GM13977 (cell line): ENCODE measurements at regions not wholly inside any gene's neighbourhood (a gene's known extent, or its start where the extent isn't known, plus 50 kb on each side); places are given as distances from the start of the nearest gene placed in this dataset.

ENCODE experiments used
- DNase-seq: peaks from one replicate; pipeline ENCODE4 v3.0.0; 2012; ENCODE audit warnings: low spot score
- in situ Hi-C: fragments of 300-500 bp; cut with MboI; formaldehyde crosslinking; loops from one replicate; pipeline ENCODE4 v1.12.0; 2022; ENCODE audit warnings: low sequenced_read_pairs, low pct_unique_long_range_greater_than_20kb, mixed read lengths, inconsistent platforms; ENCODE audit not compliant: unreplicated experiment
- TF ChIP-seq, protein P1 (sequence below): IDR thresholded peaks from 2 replicates; pipeline ENCODE4 v1.5.1; 2012; ENCODE audit warnings: mild to moderate bottlenecking, control low read depth; ENCODE audit not compliant: insufficient read depth; ENCODE audit errors: extremely low read depth, missing control alignments

- TF ChIP-seq, protein P1, sequence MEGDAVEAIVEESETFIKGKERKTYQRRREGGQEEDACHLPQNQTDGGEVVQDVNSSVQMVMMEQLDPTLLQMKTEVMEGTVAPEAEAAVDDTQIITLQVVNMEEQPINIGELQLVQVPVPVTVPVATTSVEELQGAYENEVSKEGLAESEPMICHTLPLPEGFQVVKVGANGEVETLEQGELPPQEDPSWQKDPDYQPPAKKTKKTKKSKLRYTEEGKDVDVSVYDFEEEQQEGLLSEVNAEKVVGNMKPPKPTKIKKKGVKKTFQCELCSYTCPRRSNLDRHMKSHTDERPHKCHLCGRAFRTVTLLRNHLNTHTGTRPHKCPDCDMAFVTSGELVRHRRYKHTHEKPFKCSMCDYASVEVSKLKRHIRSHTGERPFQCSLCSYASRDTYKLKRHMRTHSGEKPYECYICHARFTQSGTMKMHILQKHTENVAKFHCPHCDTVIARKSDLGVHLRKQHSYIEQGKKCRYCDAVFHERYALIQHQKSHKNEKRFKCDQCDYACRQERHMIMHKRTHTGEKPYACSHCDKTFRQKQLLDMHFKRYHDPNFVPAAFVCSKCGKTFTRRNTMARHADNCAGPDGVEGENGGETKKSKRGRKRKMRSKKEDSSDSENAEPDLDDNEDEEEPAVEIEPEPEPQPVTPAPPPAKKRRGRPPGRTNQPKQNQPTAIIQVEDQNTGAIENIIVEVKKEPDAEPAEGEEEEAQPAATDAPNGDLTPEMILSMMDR = no peak
- in situ Hi-C loops = no loop called here
- no peak for DNase-seq
Measured at GRCh38 chr3:83093222-83093572, 1331.8 kb upstream of the GBE1 start.

- in situ Hi-C loops = no loop called here
Measured at GRCh38 chr3:83092521-83093221, 1331.2 kb upstream of the GBE1 start.

DNA sequence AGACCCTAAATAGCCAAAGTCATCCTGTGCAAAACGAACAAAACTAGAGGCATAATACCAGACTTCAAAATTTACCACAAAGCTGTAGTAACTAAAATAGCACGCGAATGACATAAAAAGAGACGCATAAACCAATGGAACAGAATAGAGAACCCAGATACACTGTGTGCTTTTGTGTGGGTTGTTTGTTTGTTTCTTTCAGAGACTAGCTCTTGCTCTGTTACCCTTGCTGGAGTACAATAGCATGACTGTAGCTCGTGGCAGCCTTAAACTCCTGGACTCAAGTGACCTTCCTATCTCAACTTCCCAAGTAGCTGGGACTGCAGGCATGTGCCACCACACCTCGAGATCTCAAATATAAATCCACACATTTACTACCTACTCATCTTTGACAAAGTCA lies 1314.6 kb upstream of the GBE1 start:
- in situ Hi-C loops = no loop called here
- TF ChIP-seq, protein P1 = no peak
- DNase-seq = no peak

More at GRCh38 chr3:83092521-83093221, 1331.2 kb upstream of the GBE1 start:
- TF ChIP-seq, protein P1 = no peak
- no peak for DNase-seq

- in situ Hi-C loops = no loop called here
- TF ChIP-seq, protein P1 = no peak
- DNase-seq = no peak
Measured at GRCh38 chr3:83074485-83074884, 1313.0 kb upstream of the GBE1 start.

GRCh38 chr3:83065851-83066460 lies 1304.5 kb upstream of the GBE1 start:
- DNase-seq = no peak
- TF ChIP-seq, protein P1 = no peak
- in situ Hi-C loops = no loop called here

GRCh38 chr3:83063446-83063845 lies 1302.0 kb upstream of the GBE1 start:
- TF ChIP-seq, protein P1 = no peak
- no peak for DNase-seq
- in situ Hi-C loops = no loop called here
